Parathyroid adenoma (tissue), 2 donors: ENCODE measurements at regions not wholly inside any gene's neighbourhood (a gene's known extent, or its start where the extent isn't known, plus 50 kb on each side); places are given as distances from the start of the nearest gene placed in this dataset.

Experiments used
- H2AFZ ChIP-seq: fragments of 300-600 bp; sonication (generic); one replicate; pipeline ENCODE4 v1.7.0; 2017; ENCODE audit warnings: antibody characterized with exemption, mild to moderate bottlenecking
- H3K27ac ChIP-seq: fragments of 300-600 bp; sonication (generic); one replicate; pipeline ENCODE4 v1.7.0; 2017
- H3K27me3 ChIP-seq: fragments of 300-600 bp; sonication (generic); one replicate; pipeline ENCODE4 v1.7.0; 2017; ENCODE audit warnings: low read length; ENCODE audit not compliant: control insufficient read depth, insufficient read depth
- H3K36me3 ChIP-seq: fragments of 300-600 bp; sonication (generic); one replicate; pipeline ENCODE4 v1.7.0; 2017; ENCODE audit warnings: low read length; ENCODE audit not compliant: control insufficient read depth, insufficient read depth
- H3K4me1 ChIP-seq: fragments of 300-600 bp; sonication (generic); one replicate; pipeline ENCODE4 v1.7.0; 2017; ENCODE audit warnings: control low read depth
- H3K4me2 ChIP-seq: fragments of 300-600 bp; sonication (generic); one replicate; pipeline ENCODE4 v1.7.0; 2017; ENCODE audit warnings: low read length
- H3K4me3 ChIP-seq: fragments of 300-600 bp; sonication (generic); one replicate; pipeline ENCODE4 v1.7.0; 2017; ENCODE audit warnings: low read depth, low read length
- H3K79me2 ChIP-seq: fragments of 300-600 bp; sonication (generic); one replicate; pipeline ENCODE4 v1.7.0; 2017; ENCODE audit warnings: control low read depth
- H3K9ac ChIP-seq: fragments of 300-600 bp; sonication (generic); one replicate; pipeline ENCODE4 v1.7.0; 2017; ENCODE audit warnings: mild to moderate bottlenecking
- H3K9me3 ChIP-seq: fragments of 300-600 bp; sonication (generic); one replicate; pipeline ENCODE4 v1.7.0; 2017; ENCODE audit warnings: low read length; ENCODE audit not compliant: control insufficient read depth
- TF ChIP-seq, protein P1 (sequence below): fragments of 300-600 bp; sonication (generic); IDR thresholded peaks from one replicate; pipeline ENCODE4 v1.7.0; 2017; ENCODE audit warnings: antibody characterized with exemption, mild to moderate bottlenecking
- donor health status: primary hyperparathyroidism.

DNA sequence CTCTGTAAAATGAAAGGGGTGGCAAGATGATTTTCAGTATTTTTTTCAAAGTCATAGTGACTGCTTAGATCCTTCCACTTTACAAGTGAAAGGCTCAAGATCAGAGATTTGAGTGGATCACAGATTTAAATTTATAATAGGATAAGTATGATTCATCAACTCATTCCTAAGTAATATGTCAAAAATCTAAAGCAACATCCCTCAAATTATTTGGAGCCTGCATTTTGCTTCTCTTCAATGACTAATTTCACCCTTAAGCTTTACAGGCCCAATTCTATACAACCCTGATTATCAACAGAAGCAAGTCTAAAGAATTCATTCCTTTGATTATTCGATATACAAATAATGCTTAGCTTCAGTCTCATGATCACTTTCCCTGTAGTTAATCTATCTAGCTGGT, 93.9 kb upstream of the HEY2 start:
- Histone ChIP-seq H3K79me2 (no peaks in the 10 kb centered on the region), H3K4me1 (no peaks in the 10 kb centered on the region), H3K36me3 (no peaks in the 10 kb centered on the region), H3K9ac (no peak overlapping the region), H3K27ac (no peak overlapping the region), H3K4me2 (no peak overlapping the region), H3K27me3 (no peaks in the 10 kb centered on the region), H2AFZ (no peak overlapping the region), H3K9me3 (no peaks in the 10 kb centered on the region), H3K4me3 (no peak overlapping the region)
- TF ChIP-seq, protein P1, sequence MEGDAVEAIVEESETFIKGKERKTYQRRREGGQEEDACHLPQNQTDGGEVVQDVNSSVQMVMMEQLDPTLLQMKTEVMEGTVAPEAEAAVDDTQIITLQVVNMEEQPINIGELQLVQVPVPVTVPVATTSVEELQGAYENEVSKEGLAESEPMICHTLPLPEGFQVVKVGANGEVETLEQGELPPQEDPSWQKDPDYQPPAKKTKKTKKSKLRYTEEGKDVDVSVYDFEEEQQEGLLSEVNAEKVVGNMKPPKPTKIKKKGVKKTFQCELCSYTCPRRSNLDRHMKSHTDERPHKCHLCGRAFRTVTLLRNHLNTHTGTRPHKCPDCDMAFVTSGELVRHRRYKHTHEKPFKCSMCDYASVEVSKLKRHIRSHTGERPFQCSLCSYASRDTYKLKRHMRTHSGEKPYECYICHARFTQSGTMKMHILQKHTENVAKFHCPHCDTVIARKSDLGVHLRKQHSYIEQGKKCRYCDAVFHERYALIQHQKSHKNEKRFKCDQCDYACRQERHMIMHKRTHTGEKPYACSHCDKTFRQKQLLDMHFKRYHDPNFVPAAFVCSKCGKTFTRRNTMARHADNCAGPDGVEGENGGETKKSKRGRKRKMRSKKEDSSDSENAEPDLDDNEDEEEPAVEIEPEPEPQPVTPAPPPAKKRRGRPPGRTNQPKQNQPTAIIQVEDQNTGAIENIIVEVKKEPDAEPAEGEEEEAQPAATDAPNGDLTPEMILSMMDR = no peak

DNA sequence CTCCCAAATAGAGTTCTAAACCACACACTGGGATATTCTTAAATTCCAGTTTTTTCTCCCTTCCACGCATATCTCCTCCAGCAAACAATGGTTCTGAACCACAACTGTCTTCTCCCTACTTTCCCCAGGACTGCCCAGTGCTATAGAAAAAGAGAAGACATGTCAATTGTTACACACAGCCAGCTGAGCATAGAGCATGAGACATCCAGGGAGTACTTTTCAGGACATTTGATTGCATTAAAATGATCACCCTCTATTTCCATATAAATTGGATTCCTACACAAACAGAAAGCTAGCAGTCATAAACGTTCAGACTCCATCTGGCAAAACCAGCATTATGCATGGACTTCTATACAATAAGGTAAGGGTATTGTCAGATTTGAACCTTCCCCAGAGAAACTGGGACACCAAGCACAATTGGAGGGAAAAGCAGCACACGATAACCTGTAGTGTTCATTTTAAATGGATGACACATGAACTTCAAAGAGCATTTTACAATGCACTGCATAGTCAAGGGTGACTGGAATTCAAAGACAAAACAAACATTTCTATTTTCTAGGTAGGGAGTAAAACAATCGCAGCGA, 93.1 kb upstream of the HEY2 start:
- H3K9ac ChIP-seq = no peak overlapping the region
- H3K4me3 ChIP-seq = no peak overlapping the region
- H3K36me3 ChIP-seq = no peaks in the 10 kb centered on the region
- H3K4me1 ChIP-seq = no peaks in the 10 kb centered on the region
- H3K27me3 ChIP-seq = no peaks in the 10 kb centered on the region
- H3K27ac ChIP-seq = no peak overlapping the region
- TF ChIP-seq, protein P1 = no peak
- no peaks in the 10 kb centered on the region for H3K9me3 ChIP-seq
- no peaks in the 10 kb centered on the region for H3K79me2 ChIP-seq
- no peak overlapping the region for H2AFZ ChIP-seq
- H3K4me2 ChIP-seq = no peak overlapping the region

DNA sequence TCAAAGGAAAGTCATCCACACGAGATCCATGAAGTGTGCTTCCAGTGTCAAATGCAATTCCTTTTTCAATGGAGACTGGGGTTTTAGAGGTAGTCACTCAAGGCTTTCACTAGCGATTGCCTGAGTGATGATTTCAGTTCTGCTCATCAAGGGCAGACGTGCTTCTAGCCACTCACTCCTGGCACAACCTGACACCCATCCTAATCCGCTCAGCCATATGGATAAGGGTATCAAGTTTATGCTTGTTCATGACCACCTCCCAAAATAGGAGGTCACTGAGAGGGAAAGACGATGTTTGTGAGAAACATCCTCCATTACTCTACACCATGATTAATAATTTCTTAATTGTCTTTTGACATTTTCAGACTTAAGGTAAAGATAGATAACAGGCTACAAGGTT, 91.3 kb upstream of the HEY2 start:
- no peaks in the 10 kb centered on the region for H3K79me2 ChIP-seq
- H3K9ac ChIP-seq = no peak overlapping the region
- TF ChIP-seq, protein P1 = no peak
- H3K9me3 ChIP-seq = no peaks in the 10 kb centered on the region
- no peaks in the 10 kb centered on the region for H3K27me3 ChIP-seq
- no peak overlapping the region for H3K4me3 ChIP-seq
- H3K27ac ChIP-seq = no peak overlapping the region
- no peak overlapping the region for H2AFZ ChIP-seq
- H3K4me1 ChIP-seq = no peaks in the 10 kb centered on the region
- no peaks in the 10 kb centered on the region for H3K36me3 ChIP-seq
- no peak overlapping the region for H3K4me2 ChIP-seq

DNA sequence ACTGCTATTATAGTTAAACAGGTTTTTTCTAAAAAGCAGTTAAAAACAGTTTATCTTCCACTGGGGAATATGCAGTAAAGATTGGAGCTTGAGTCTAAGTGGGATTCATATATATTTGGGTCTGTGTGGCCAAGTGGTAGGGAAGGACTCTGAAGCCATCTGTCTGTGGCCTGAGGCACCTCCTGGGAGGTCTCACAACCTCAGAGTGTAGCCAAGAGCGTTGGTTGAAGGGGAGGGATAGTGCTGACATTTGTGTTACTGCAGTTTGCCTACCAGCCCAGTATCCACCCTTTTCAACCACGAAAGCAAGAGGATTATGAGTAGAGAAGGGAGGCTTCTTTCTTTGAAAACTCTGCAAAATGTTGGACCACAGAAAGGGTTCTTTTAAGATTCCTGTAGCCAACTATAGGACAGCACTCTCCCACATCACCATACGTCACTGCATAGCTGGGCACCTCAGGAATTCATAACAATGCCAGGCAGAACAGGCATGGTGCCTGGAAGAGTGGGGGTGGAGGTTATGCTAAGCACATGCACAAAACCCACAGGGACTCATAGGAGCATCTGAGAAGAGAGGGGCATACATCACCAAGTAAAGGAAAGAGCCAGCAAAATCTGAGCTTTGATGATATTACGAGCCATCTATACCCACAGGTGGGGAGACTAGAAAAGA, 90.5 kb upstream of the HEY2 start:
- H3K27ac ChIP-seq = no peak overlapping the region
- H3K4me3 ChIP-seq = no peak overlapping the region
- H3K36me3 ChIP-seq = no peaks in the 10 kb centered on the region
- no peak overlapping the region for H2AFZ ChIP-seq
- no peaks in the 10 kb centered on the region for H3K9me3 ChIP-seq
- TF ChIP-seq, protein P1 = no peak
- no peaks in the 10 kb centered on the region for H3K4me1 ChIP-seq
- H3K4me2 ChIP-seq = no peak overlapping the region
- H3K79me2 ChIP-seq = no peaks in the 10 kb centered on the region
- no peaks in the 10 kb centered on the region for H3K27me3 ChIP-seq
- H3K9ac ChIP-seq = no peak overlapping the region

DNA sequence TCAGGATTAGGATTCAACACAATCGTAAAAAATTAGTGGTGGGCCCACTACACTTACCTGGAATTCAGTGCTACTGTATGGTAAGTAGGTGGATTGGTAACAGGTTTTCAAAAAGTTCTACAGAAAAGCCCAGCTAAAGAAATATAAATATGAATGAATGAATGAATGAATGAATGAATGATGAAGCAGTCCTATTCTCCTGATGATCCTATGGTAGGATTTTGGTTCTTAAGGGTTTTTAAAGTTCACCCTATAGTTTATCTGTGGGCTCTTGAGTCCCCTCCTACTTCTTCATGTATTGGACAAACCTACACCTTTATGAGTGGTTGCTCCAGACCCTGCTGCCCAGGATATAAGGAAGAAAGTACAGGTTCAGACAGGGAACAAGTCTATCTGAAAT, 89.5 kb upstream of the HEY2 start:
- H2AFZ ChIP-seq = no peak overlapping the region
- H3K27me3 ChIP-seq = no peaks in the 10 kb centered on the region
- no peak overlapping the region for H3K4me3 ChIP-seq
- no peak overlapping the region for H3K27ac ChIP-seq
- H3K4me2 ChIP-seq = no peak overlapping the region
- H3K4me1 ChIP-seq = no peaks in the 10 kb centered on the region
- TF ChIP-seq, protein P1 = no peak
- no peaks in the 10 kb centered on the region for H3K9me3 ChIP-seq
- no peaks in the 10 kb centered on the region for H3K79me2 ChIP-seq
- no peak overlapping the region for H3K9ac ChIP-seq
- H3K36me3 ChIP-seq = no peaks in the 10 kb centered on the region
